ENCODE measurements at regions not wholly inside any gene's neighbourhood (a gene's known extent, or its start where the extent isn't known, plus 50 kb on each side); places are given as distances from the start of the nearest gene placed in this dataset.

DNA sequence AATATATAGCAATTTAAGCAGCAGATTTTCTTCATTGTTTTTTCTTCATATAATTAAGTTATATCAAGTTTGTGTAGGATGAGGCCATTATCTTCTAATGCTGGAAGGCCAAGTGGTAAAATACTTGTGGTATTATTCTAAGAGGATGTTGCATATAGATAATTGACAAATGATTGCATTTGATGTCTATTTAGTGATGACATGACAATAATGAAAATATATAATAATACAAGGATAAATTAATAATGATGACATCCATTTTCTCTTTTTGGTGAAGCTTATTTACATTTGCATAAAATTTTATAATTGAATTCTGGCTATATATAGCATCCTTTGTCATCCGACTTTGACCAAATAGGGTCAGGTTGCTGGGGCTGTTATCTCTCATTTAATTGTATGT lies 195.4 kb upstream of the KCNJ16 start:
- TF ChIP-seq, protein P1, sequence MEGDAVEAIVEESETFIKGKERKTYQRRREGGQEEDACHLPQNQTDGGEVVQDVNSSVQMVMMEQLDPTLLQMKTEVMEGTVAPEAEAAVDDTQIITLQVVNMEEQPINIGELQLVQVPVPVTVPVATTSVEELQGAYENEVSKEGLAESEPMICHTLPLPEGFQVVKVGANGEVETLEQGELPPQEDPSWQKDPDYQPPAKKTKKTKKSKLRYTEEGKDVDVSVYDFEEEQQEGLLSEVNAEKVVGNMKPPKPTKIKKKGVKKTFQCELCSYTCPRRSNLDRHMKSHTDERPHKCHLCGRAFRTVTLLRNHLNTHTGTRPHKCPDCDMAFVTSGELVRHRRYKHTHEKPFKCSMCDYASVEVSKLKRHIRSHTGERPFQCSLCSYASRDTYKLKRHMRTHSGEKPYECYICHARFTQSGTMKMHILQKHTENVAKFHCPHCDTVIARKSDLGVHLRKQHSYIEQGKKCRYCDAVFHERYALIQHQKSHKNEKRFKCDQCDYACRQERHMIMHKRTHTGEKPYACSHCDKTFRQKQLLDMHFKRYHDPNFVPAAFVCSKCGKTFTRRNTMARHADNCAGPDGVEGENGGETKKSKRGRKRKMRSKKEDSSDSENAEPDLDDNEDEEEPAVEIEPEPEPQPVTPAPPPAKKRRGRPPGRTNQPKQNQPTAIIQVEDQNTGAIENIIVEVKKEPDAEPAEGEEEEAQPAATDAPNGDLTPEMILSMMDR (IDR thresholded peaks at IDR 0.05), result no peak
- TF ChIP-seq, protein P2, sequence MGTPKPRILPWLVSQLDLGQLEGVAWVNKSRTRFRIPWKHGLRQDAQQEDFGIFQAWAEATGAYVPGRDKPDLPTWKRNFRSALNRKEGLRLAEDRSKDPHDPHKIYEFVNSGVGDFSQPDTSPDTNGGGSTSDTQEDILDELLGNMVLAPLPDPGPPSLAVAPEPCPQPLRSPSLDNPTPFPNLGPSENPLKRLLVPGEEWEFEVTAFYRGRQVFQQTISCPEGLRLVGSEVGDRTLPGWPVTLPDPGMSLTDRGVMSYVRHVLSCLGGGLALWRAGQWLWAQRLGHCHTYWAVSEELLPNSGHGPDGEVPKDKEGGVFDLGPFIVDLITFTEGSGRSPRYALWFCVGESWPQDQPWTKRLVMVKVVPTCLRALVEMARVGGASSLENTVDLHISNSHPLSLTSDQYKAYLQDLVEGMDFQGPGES (IDR thresholded peaks at IDR 0.05; ENCODE audit: low read depth, low read length), result no peak

All from SK-N-SH (cell line).